Sigmoid colon (tissue), 6 donors: ENCODE measurements at regions not wholly inside any gene's neighbourhood (a gene's known extent, or its start where the extent isn't known, plus 50 kb on each side); places are given as distances from the start of the nearest gene placed in this dataset.

ENCODE experiments used
- DNase-seq: peaks from one replicate; pipeline ENCODE4 v3.0.0-alpha.2; 2019
- H3K27ac ChIP-seq, 4 donors: fragments of 200-600 bp; sonication (generic); one replicate each; pipeline ENCODE4 v1.5.1; 2016 to 2019; ENCODE audit warnings: mild to moderate bottlenecking in 1 of 4
- H3K27me3 ChIP-seq, 3 donors: fragments of 200-600 bp; sonication (generic); one replicate each; pipeline ENCODE4 v1.5.1; 2019; ENCODE audit warnings: mild to moderate bottlenecking in 1 of 3
- H3K36me3 ChIP-seq, 4 donors: fragments of 200-600 bp; sonication (generic); one replicate each; pipeline ENCODE4 v1.5.1; 2016 to 2019
- H3K4me1 ChIP-seq, 4 donors: fragments of 200-600 bp; sonication (generic); one replicate each; pipeline ENCODE4 v1.5.1; 2017 to 2019
- H3K4me3 ChIP-seq, 4 donors: fragments of 200-600 bp; sonication (generic); one replicate each; pipeline ENCODE4 v1.5.1; 2017 to 2019; ENCODE audit warnings: mild to moderate bottlenecking in 2 of 4, moderate library complexity in 1 of 4
- H3K9me3 ChIP-seq, 4 donors: fragments of 200-600 bp in 3 of 4; sonication (generic) in 3 of 4; one replicate each; pipeline versions ENCODE4 v1.5.1 to v1.6.1; 2013 to 2019
- CTCF ChIP-seq, 4 experiments: fragments of 450-650 bp in 3 of 4; fragments of 200-600 bp in 1 of 4; IDR thresholded peaks; one replicate each; pipeline ENCODE4 v1.5.1; 2016 to 2019; ENCODE audit warnings: antibody characterized with exemption in 4 of 4, mild to moderate bottlenecking in 3 of 4, moderate library complexity in 2 of 4
- EP300 ChIP-seq, 4 donors: sonication (generic); formaldehyde crosslinking; IDR thresholded peaks; one replicate each; pipeline ENCODE4 v1.6.1; 2017; ENCODE audit warnings: antibody characterized with exemption in 4 of 4
- POLR2A ChIP-seq, 2 donors: fragments of 450-650 bp; IDR thresholded peaks; one replicate each; pipeline ENCODE4 v1.6.1; 2016; ENCODE audit warnings: antibody characterized with exemption in 2 of 2, mild to moderate bottlenecking in 2 of 2, moderate library complexity in 2 of 2
- POLR2AphosphoS5 ChIP-seq, 4 donors: sonication (generic); formaldehyde crosslinking; IDR thresholded peaks; one replicate each; pipeline ENCODE4 v1.6.1; 2017; ENCODE audit warnings: antibody characterized with exemption in 4 of 4
- WGBS, 2 donors: extraction: QIAGEN DNeasy Blood & Tissue Kit; methylation state at CpG; one replicate each; pipeline ENCODE4 v1.1.7; 2013; 5-methylcytosine and 5-hydroxymethylcytosine counted together
- intact Hi-C: fragments of 100-400 bp; cut with DNase I; formaldehyde crosslinking; loops from one replicate; pipeline ENCODE4 v1.15.1; 2023
- donor health status: healthy with polysubstance abuse.
- donor health status: healthy.

- TF ChIP-seq POLR2A (IDR thresholded peaks at IDR 0.05) = no peak
- no peak for TF ChIP-seq EP300 (IDR thresholded peaks at IDR 0.05)
- TF ChIP-seq CTCF (IDR thresholded peaks at IDR 0.05) = no peak
- TF ChIP-seq POLR2AphosphoS5 (IDR thresholded peaks at IDR 0.05) = no peak
Measured at GRCh38 chr6:139905404-139906052, 531.1 kb upstream of the CITED2 start.

GRCh38 chr6:139904568-139904967 is 530.1 kb upstream of the CITED2 start:
- WGBS, 2 donors = 17 to 70% methylated on average over 1 of the region's 1 CpG
- H3K27ac ChIP-seq = no peak overlapping the region

More at GRCh38 chr6:139905404-139906052, 531.1 kb upstream of the CITED2 start:
- DNase-seq = no peak
- Histone ChIP-seq H3K27ac (peak overlapping the region in 2 of 4 donors; percentile 3 to 45), H3K4me3 (no peak overlapping the region), H3K36me3 (no peaks in the 10 kb centered on the region), H3K4me1 (peaks cover 0 to 16% (median 12%) of the 10 kb centered on the region in 4 donors), H3K9me3 (no peaks in the 10 kb centered on the region), H3K27me3 (no peaks in the 10 kb centered on the region)
- intact Hi-C loops = no loop called here
- WGBS, 2 donors = 55 to 61% methylated on average over 3 of the region's 3 CpGs

GRCh38 chr6:139904158-139904533 is 529.7 kb upstream of the CITED2 start:
- Histone ChIP-seq H3K4me3 (no peak overlapping the region), H3K4me1 (peaks cover 0 to 16% (median 12%) of the 10 kb centered on the region in 4 donors), H3K36me3 (no peaks in the 10 kb centered on the region), H3K27me3 (no peaks in the 10 kb centered on the region), H3K27ac (no peak overlapping the region), H3K9me3 (no peaks in the 10 kb centered on the region)
- intact Hi-C loops = no loop called here
- TF ChIP-seq POLR2A (IDR thresholded peaks at IDR 0.05) (no peak), EP300 (IDR thresholded peaks at IDR 0.05) (no peak), CTCF (IDR thresholded peaks at IDR 0.05) (no peak), POLR2AphosphoS5 (IDR thresholded peaks at IDR 0.05) (no peak)
- DNase-seq = no peak

More at GRCh38 chr6:139904568-139904967, 530.1 kb upstream of the CITED2 start:
- Histone ChIP-seq H3K4me1 (peaks cover 0 to 16% (median 12%) of the 10 kb centered on the region in 4 donors), H3K36me3 (no peaks in the 10 kb centered on the region), H3K9me3 (no peaks in the 10 kb centered on the region), H3K27me3 (no peaks in the 10 kb centered on the region), H3K4me3 (no peak overlapping the region)
- DNase-seq = no peak
- intact Hi-C loops = no loop called here
- TF ChIP-seq POLR2AphosphoS5 (IDR thresholded peaks at IDR 0.05) (no peak), EP300 (IDR thresholded peaks at IDR 0.05) (no peak), CTCF (IDR thresholded peaks at IDR 0.05) (no peak), POLR2A (IDR thresholded peaks at IDR 0.05) (no peak)

GRCh38 chr6:139903411-139904157 is 529.1 kb upstream of the CITED2 start:
- intact Hi-C loops = no loop called here
- no peak for TF ChIP-seq POLR2A (IDR thresholded peaks at IDR 0.05)
- no peak for TF ChIP-seq POLR2AphosphoS5 (IDR thresholded peaks at IDR 0.05)
- DNase-seq = no peak
- H3K4me1 ChIP-seq = peaks cover 0 to 16% (median 12%) of the 10 kb centered on the region in 4 donors
- no peak overlapping the region for H3K27ac ChIP-seq
- H3K36me3 ChIP-seq = no peaks in the 10 kb centered on the region
- H3K9me3 ChIP-seq = no peaks in the 10 kb centered on the region
- H3K27me3 ChIP-seq = no peaks in the 10 kb centered on the region
- no peak overlapping the region for H3K4me3 ChIP-seq
- 18 to 58% methylated on average over 2 of the region's 2 CpGs for WGBS, 2 donors

GRCh38 chr6:139895205-139895793 is 520.9 kb upstream of the CITED2 start:
- WGBS, 2 donors = 93 to 97% methylated on average over 1 of the region's 1 CpG
- intact Hi-C loops = no loop called here
- no peak for DNase-seq
- Histone ChIP-seq H3K27me3 (no peaks in the 10 kb centered on the region), H3K27ac (no peak overlapping the region), H3K4me3 (no peak overlapping the region), H3K4me1 (no peaks in the 10 kb centered on the region), H3K9me3 (no peaks in the 10 kb centered on the region), H3K36me3 (no peaks in the 10 kb centered on the region)
- TF ChIP-seq POLR2A (IDR thresholded peaks at IDR 0.05) = no peak
- no peak for TF ChIP-seq EP300 (IDR thresholded peaks at IDR 0.05)
- no peak for TF ChIP-seq CTCF (IDR thresholded peaks at IDR 0.05)
- TF ChIP-seq POLR2AphosphoS5 (IDR thresholded peaks at IDR 0.05) = no peak
